ENCODE measurements at regions not wholly inside any gene's neighbourhood (a gene's known extent, or its start where the extent isn't known, plus 50 kb on each side); places are given as distances from the start of the nearest gene placed in this dataset.
"Not testable (repeated sequence)": the region's sequence is repeated elsewhere in the genome, so short reads cannot be mapped to it uniquely, and the experiment has no call there.

GRCh38 chr20:29443206-29443781 lies 1814.2 kb upstream of the DEFB115 start:
- not testable (repeated sequence) for H3K9me3 Mint-ChIP-seq; H3K36me3 Mint-ChIP-seq (ENCODE audit: low read depth); H3K27me3 Mint-ChIP-seq; H3K4me1 Mint-ChIP-seq (ENCODE audit: low read depth); H3K27ac Mint-ChIP-seq; H3K4me3 Mint-ChIP-seq

DNA sequence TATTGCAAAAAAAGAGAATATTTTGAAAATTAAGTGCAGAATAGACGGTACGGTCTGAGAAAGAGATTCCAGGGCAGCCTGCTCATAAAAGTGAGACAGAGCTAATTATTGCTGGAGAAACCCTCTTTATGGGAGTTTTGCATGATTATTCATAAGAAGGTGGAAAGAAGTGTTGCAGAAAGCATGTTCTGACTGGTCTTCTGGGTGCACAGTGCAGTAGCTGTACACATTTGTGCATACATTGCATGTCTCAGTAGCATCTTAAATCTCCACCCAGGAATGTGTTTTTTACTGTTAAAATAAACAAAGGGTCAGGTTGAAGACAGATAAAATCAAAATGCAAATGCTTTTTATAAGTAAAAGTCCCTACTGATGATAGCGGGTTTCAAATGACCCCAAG lies 1813.6 kb upstream of the DEFB115 start:
- peaks cover 6% of the 10 kb centered on the region for H3K27me3 Mint-ChIP-seq
- H3K27ac Mint-ChIP-seq = no peak overlapping the region
- H3K36me3 Mint-ChIP-seq (ENCODE audit: low read depth) = no peaks in the 10 kb centered on the region
- no peak overlapping the region for H3K4me3 Mint-ChIP-seq
- no peaks in the 10 kb centered on the region for H3K4me1 Mint-ChIP-seq (ENCODE audit: low read depth)
- no peaks in the 10 kb centered on the region for H3K9me3 Mint-ChIP-seq

DNA sequence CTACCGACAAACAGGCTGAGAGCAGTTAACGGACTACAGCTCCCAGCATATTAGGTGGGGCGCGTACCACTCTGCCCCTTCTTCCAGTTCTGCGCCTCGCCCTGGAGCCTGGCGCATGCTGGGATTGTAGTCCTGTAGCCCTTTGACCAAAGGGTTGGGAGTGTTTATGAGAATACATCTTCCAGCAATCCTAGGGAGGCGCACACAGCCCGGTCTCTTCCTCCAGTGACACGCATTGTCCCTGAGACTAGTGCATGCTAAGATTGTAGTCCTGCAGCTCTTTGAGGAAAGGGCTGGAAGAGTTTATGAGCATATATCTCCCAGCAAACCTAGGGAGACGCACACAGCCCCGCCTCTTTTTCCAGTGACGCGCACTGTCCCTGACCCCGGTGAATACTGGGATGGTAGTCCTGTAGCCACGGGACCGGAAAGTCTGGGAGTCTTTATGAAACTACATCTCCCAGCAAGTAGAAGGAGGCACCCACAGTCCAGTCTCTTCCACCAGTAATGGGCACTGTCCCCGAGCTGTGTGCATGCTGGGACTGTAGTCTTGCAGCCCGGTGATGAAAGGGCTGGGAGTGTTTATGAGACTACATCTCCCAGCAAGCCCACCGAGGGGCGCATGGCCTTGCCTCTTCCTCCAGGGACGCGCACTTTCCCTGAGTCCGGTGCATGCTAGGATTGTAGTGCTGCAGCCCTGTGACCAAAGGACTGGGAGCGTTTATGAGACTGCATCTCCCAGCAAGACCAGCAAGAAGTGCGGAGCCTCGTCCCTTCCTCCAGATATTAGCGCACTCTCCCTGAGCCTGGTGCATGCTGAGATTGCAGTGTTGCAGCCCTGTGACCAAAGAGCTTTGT lies 1812.2 kb upstream of the DEFB115 start:
- H3K9me3 Mint-ChIP-seq; H3K27ac Mint-ChIP-seq; H3K36me3 Mint-ChIP-seq (ENCODE audit: low read depth); H3K4me3 Mint-ChIP-seq; H3K4me1 Mint-ChIP-seq (ENCODE audit: low read depth); H3K27me3 Mint-ChIP-seq: not testable (repeated sequence)

- H3K4me1 Mint-ChIP-seq (ENCODE audit: low read depth); H3K27ac Mint-ChIP-seq; H3K36me3 Mint-ChIP-seq (ENCODE audit: low read depth); H3K9me3 Mint-ChIP-seq; H3K27me3 Mint-ChIP-seq; H3K4me3 Mint-ChIP-seq: not testable (repeated sequence)
Measured at GRCh38 chr20:29447517-29448484, 1809.7 kb upstream of the DEFB115 start.

- peaks cover 3% of the 10 kb centered on the region for H3K27me3 Mint-ChIP-seq
- no peak overlapping the region for H3K4me3 Mint-ChIP-seq
- no peak overlapping the region for H3K27ac Mint-ChIP-seq
- H3K9me3 Mint-ChIP-seq = peaks cover 6% of the 10 kb centered on the region
- H3K36me3 Mint-ChIP-seq (ENCODE audit: low read depth) = no peaks in the 10 kb centered on the region
- H3K4me1 Mint-ChIP-seq (ENCODE audit: low read depth) = no peaks in the 10 kb centered on the region
Measured at GRCh38 chr20:29448806-29449470, 1808.5 kb upstream of the DEFB115 start.

DNA sequence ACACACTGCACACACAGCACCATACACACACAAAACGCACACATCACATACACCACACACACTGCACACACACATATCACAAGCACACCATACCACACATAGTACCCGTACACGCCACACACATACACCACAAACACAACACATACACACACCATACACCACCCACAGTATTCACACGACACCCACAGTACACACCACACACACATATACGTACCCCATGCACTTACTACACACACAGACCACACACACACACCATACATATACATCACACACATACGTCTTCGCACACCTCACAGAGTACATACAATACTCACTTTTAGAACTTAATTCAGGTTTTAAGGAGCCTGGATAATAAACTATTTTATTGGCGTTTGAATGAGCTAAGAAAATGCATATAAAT lies 1805.3 kb upstream of the DEFB115 start:
- Mint-ChIP-seq H3K9me3 (peaks cover 16% of the 10 kb centered on the region), H3K4me3 (no peak overlapping the region), H3K4me1 (ENCODE audit: low read depth) (no peaks in the 10 kb centered on the region), H3K27me3 (no peaks in the 10 kb centered on the region), H3K27ac (no peak overlapping the region), H3K36me3 (ENCODE audit: low read depth) (no peaks in the 10 kb centered on the region)

DNA sequence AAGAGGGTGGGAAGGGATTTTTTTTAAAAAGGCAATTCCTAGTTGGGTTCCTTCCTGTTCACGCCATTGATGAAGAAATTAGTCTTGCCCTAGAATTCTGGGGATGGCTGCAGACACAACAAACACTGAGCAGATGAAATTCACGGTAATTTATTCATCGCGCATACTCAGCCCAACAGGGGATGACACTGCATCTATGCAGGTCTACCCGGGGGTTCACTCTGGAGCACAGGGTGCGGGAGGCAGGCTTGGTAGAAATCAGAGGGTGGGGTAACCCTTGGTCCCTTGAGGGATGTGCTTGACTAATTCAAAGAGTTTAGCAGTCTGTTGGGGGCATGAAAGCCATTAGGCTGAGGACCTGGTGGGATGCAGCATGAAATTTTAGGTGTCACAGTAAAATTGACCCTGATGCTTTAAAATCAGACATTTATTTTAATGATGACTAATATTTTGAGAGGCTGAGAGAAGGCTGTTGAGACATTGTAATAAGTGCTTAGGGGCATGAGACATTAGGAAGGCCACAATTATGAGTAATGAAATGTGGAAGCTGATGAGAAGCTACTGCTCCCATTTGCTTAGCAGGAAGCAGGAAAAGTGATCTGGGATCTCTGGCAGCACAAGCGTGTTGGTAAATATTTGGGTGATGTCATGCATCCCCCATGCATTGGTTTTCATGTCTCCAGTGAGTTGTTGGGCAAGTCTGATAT lies 1800.3 kb upstream of the DEFB115 start:
- not testable (repeated sequence) for H3K36me3 Mint-ChIP-seq (ENCODE audit: low read depth); H3K4me1 Mint-ChIP-seq (ENCODE audit: low read depth); H3K27me3 Mint-ChIP-seq; H3K4me3 Mint-ChIP-seq; H3K27ac Mint-ChIP-seq
- H3K9me3 Mint-ChIP-seq = peaks cover 13% of the 10 kb centered on the region

DNA sequence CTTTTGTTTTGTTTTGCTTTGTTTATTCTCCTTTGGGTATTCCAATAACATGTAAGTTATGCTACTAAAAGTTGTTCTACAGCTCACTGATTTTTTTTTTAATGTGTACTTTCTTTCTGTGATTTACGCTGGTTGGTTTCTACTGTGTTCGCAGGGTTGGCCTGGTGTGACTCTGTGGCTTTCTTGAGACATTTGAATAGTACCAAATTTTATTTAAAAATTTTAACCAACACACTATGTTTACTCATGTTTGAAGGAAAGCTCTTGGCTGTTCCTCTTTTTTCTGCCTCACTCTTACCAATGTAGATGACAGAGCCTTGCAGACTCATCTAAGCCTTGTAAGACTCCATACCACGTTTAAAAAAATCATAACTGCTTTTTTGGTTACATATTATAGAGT lies 1784.9 kb upstream of the DEFB115 start:
- no peaks in the 10 kb centered on the region for H3K27me3 Mint-ChIP-seq

DNA sequence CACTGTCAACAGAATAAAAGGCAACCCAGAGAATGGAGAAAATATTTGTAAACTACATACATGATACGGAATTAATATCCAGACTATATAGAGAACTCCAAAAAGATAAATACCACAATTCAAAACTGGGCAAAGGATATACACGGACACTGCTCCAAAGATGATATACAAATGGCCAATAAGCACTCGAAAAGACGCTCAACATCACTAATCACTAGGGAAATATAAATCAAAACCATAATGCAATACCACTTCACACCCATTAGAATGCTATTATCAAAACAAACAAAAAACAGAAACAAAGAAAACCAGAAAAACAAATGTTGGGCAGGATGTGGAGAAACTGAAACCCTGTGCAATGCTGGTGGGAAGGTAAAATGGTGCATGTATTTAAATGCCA lies 1764.6 kb upstream of the DEFB115 start:
- not testable (repeated sequence) for H3K27ac Mint-ChIP-seq; H3K4me1 Mint-ChIP-seq (ENCODE audit: low read depth); H3K27me3 Mint-ChIP-seq; H3K36me3 Mint-ChIP-seq (ENCODE audit: low read depth); H3K4me3 Mint-ChIP-seq; H3K9me3 Mint-ChIP-seq

More for the DNA sequence above, 1784.9 kb upstream of the DEFB115 start:
- Mint-ChIP-seq H3K9me3 (peaks cover 10% of the 10 kb centered on the region), H3K4me1 (ENCODE audit: low read depth) (no peaks in the 10 kb centered on the region), H3K4me3 (no peak overlapping the region), H3K36me3 (ENCODE audit: low read depth) (no peaks in the 10 kb centered on the region), H3K27ac (no peak overlapping the region)

DNA sequence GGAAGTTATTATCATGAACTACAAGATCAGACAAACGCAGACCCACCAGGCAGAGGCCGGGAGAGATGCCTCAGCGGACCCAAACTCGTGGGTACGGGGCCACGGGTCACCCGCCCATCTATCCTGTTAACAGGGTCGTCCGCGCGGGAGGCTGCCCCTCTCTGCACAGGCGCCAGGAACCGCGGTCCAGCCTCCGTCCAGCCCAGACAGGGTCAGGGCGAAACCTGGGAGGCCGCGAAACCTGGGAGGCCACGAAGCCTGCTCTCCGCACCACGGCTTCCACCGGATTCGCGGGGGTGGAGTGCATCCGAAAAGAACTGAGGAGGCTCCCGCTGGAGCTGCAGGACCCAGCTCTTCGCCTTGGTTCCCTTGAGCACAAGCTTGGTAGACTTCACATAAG lies 1760.7 kb upstream of the DEFB115 start:
- H3K27me3 Mint-ChIP-seq; H3K9me3 Mint-ChIP-seq; H3K36me3 Mint-ChIP-seq (ENCODE audit: low read depth); H3K27ac Mint-ChIP-seq; H3K4me3 Mint-ChIP-seq; H3K4me1 Mint-ChIP-seq (ENCODE audit: low read depth): not testable (repeated sequence)

DNA sequence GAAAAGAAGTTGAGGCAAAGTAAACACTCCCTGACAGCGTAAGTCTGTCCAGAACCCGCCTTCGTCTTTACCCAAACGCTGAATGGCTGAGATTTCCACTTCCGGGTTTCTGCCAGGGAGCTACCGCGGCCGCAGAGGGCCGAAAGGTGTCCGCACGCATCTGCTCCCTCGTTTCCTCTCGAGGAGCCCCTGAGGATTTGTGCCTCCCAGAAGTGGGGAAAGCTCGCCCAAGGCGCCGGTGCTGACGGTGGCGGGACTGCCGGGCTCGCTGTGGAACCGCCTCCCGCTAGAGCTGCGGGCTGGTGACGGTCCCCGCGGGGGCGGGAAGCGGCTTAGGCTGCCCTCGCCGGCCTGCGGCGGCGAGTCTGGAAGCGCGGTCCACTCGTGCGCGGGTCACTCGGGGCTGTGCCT lies 1760.2 kb upstream of the DEFB115 start:
- Mint-ChIP-seq H3K4me3 (no peak overlapping the region), H3K27ac (no peak overlapping the region), H3K4me1 (ENCODE audit: low read depth) (no peaks in the 10 kb centered on the region), H3K36me3 (ENCODE audit: low read depth) (no peaks in the 10 kb centered on the region), H3K9me3 (peaks cover 8% of the 10 kb centered on the region), H3K27me3 (no peaks in the 10 kb centered on the region)

DNA sequence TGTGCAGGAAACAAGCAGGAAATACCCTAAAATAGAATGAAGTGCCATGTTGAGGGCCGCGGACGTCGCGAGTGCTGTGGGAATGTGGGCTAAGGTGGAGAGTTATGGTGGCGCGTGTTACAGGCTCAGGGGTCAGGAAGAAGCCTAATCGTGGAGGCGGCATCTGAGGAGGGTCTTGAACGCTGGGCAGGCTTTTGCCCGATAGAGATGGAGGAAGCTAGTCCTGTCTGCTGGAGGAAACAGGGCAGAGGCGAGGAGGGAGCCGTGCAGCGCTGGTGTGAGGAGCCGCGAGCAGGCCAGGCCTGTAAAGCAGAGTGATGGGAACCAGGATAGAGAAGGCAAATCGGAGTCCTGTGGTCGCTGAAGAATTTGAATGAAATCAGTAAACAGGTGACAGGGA lies 1759.8 kb upstream of the DEFB115 start:
- not testable (repeated sequence) for H3K27me3 Mint-ChIP-seq; H3K4me3 Mint-ChIP-seq; H3K27ac Mint-ChIP-seq; H3K4me1 Mint-ChIP-seq (ENCODE audit: low read depth); H3K36me3 Mint-ChIP-seq (ENCODE audit: low read depth)
- peaks cover 12% of the 10 kb centered on the region for H3K9me3 Mint-ChIP-seq

DNA sequence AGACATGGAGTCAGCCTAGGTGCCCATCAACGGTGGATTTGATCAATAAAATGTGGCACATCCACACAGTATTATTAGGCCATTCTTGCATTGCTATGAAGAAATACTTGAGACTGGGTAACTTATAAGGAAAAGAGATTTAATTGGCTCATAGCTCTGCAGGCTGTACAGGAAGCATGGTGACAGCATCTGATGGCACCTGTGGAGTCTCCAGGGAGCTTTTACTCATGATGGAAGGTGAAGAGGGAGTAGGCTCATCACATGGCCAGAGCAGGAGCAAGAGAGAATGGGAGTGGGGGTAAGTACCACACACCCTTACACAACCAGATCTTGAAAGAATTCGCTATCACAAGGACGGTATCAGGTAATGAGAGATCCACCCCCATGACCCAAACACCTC lies 1756.7 kb upstream of the DEFB115 start:
- H3K27ac Mint-ChIP-seq; H3K36me3 Mint-ChIP-seq (ENCODE audit: low read depth); H3K27me3 Mint-ChIP-seq; H3K4me1 Mint-ChIP-seq (ENCODE audit: low read depth); H3K4me3 Mint-ChIP-seq: not testable (repeated sequence)
- H3K9me3 Mint-ChIP-seq = peaks cover 14% of the 10 kb centered on the region

GRCh38 chr20:29514634-29515033 lies 1742.8 kb upstream of the DEFB115 start:
- not testable (repeated sequence) for H3K36me3 Mint-ChIP-seq (ENCODE audit: low read depth); H3K4me3 Mint-ChIP-seq; H3K4me1 Mint-ChIP-seq (ENCODE audit: low read depth); H3K27ac Mint-ChIP-seq; H3K27me3 Mint-ChIP-seq
- peaks cover 16% of the 10 kb centered on the region for H3K9me3 Mint-ChIP-seq
